Lung microvascular endothelial cell (primary cell): ENCODE measurements at regions not wholly inside any gene's neighbourhood (a gene's known extent, or its start where the extent isn't known, plus 50 kb on each side); places are given as distances from the start of the nearest gene placed in this dataset.

Experiments used
- DNase-seq, 2 donors: peaks; one replicate each; pipeline versions ENCODE4 v3.0.0 to v3.0.0-alpha.2; 2010; ENCODE audit warnings: low read depth in 2 of 2

DNA sequence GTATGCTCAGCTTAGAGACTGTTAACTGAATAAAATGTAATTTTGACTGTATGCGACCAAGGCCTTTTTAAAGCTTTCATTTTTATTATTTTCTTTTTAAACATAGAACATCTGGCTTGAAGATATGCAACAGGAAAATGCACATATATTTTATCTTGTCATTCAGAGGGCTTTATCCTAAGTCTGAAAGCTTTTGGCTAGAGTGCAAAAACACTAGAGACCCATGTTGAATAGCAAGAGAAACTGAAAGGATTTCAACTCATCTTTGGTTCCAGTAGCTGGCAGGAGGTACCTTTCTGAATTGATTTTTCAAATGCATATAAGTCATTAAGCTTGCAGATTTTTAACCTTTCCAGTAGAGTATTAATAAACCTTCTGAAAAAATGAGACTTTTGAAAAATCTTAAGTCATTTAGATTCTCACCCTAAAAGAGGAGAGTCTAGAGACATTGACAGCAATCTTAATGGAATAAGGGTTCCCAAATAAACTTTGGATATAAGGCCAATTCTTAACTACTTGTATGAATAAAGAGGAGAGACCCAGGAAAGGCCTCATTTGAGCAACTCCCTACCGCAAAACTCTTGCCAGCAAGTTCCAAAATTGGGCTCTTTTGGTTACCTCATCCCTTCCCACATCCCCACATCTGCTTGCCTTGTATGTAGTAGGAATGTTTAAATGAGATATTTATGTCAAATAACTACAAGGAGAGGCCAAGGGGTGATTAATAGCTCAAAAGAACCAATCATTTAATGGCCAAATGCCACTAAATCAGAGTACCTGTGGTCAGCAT is 454.4 kb downstream of the HTR7 start:
- no peak for DNase-seq

DNA sequence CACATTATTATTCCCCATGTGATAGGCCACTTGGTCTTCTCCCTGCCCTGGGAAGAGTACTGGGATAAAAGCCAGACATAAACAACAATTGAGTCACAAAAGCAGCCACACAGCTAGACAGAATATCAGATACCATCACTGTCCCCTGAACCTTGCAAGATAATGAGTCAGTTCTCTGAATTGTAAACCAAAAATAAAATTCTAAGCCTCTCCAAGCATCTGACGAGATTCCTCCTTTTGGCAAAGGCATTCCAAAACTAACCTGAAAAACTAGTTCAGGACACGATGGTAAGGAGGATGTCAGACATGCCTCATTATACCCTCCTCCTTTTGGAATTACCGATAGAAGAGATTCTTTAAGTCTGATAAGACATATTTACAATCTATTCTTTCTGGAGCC is 450.7 kb downstream of the HTR7 start:
- peak in 1 of 2 donors; percentile 81 for DNase-seq

DNA sequence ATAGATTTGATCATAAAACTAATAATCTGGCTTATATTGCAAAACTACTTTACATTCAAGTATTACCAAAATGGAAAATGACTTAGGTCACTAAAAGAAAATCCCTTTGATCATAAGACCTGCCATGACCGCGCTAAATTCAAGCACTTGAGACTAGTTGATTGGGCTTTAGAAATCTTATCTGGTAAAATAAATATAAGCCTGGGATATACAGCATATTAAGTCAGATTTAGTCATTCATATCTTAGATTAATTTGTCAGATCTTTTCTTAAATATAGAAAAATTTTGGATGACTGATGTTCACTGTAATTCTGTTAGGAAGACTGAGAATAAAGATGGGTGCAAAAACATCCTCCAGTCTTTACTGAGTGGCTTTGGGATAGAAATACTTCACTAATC is 450.0 kb downstream of the HTR7 start:
- DNase-seq = no peak

DNA sequence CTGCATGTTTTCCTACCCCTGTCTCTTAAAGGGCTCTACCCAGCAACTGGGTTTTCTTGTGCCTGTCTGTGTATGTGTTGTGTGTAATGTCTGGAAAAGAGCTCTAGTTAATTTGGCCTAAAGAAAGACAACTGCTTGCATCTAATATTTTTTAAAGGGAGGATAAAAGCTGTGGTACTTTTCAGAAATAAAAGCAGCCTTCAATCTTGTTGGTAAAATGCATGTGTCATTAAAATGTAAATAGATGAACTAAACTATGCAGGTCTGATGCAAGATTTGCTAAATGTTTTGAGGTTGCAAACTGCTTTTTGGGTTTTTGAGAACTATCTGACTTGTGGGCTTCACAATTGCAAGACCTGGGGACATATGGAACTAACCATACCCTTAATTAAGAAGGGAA is 445.3 kb downstream of the HTR7 start:
- no peak for DNase-seq

DNA sequence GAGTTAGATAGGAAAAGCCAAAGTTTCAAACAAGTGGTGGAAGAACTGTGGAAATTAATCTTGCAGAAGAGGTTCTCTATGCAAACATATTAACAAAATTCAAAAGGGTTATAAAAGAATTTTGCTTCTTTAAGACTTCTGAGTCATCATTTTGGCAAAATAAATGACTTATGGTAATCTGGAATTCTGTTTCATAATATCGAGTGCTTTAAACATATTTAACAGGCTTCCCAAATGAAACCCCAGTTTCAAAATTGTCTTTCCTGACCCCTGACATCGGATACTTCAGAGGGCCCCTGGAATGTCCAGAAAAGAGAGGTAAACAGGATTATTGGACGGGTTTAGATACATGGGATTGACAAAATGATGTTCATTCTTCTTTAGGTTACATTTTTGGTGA is 444.6 kb downstream of the HTR7 start:
- DNase-seq = no peak

DNA sequence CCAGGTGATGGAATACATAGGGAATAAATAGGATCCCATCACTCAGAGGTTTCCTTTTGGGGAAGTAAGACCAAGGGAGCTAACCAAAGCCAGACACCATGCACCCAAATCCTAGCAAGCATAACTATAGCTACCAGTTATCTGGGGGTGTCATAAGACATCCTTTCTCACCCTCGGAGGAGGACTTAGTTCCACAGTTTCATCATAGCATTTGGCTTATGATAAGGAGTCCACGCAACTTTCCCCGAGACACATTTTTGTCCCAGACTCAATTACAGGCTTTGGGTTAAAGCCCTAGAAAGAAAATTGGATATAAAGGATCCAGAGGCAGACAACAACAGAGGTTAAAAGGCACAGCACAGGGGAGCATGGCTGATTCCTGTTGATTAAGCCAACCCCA is 442.9 kb downstream of the HTR7 start:
- DNase-seq = no peak

DNA sequence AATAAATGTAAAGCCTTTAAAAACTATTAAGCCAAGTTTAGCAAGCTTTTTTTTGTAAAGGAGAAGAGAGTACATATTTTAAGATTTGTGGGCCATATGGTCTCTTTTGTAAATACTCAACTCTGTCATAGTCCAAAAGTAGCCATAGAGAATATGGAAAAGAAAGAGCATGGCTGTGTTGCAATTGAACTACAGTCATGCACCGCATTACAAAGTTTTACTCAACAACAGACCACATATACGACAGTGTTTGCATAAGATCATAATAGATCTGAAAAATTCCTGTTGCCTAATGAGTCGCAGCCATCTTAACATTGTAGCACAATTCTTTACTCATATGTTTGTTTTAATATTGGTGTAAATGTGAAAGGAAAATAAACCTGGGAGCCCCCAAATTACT is 440.8 kb downstream of the HTR7 start:
- DNase-seq = no peak

DNA sequence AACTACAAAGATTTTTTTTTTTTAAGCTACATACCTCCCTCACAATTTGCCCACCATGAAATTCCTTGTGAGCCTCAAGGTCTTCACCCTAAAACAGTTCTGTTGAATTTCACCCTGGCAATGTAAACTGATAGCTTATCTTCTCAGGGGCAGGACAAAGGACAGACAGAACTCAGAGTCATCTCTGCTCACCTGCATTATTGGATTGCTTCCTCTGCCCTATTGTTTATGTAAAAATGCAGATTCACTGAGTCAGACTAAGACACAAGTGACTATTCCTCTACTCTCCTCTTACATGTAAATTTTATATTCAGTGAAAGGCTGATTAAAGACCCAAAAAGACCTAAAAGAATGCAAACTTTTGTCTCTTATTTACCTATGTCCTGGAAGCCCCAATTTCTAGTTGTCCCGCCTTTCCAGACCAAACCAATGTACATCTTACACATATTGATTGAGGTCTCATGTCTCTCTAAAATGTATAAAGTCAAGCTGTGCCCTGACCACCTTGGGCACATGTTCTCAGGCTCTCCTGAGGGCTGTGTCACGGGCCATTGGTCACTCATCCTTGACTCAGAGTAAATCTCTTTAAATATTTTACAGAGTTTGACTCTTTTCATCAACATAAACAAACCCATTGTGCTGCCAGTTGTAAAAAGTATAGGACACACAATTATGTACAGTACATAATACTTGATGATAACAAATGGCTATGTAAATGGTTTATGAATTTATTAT is 440.2 kb downstream of the HTR7 start:
- no peak for DNase-seq

DNA sequence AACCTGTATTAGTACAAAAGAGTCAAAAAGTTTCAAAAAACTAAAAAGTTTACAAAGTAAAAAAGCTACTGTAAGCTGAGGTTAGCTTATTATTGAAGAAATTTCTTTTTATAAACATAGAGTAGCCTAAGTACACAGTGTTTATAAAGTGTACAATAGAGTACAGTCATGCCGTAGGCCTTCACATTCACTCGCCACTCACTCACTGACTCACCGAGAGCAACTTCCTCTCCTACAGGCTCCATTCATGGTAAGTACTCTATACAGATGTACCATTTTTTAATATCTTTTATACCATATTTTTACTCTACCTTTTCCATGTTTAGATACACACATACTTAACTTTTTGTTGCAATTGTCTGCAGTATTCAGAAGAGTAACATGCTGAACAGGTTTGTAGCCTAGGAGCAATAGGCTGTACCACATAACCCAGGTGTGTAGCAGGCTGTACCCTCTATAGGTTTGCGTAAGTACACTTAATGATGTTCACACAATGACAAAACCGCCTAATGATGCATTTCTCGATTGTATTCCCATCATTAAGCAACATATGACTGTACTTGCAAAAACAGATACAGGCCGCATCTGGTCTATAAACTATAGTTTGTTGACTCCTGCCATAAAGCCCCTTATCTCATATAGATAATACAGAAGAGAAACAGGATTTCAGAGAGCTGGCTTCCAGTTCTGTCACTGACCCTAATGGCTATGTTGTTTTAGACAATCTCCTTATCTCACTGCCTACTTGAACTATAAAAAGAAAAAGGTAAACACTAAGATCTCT is 438.8 kb downstream of the HTR7 start:
- DNase-seq = peak; percentile 11 to 94

DNA sequence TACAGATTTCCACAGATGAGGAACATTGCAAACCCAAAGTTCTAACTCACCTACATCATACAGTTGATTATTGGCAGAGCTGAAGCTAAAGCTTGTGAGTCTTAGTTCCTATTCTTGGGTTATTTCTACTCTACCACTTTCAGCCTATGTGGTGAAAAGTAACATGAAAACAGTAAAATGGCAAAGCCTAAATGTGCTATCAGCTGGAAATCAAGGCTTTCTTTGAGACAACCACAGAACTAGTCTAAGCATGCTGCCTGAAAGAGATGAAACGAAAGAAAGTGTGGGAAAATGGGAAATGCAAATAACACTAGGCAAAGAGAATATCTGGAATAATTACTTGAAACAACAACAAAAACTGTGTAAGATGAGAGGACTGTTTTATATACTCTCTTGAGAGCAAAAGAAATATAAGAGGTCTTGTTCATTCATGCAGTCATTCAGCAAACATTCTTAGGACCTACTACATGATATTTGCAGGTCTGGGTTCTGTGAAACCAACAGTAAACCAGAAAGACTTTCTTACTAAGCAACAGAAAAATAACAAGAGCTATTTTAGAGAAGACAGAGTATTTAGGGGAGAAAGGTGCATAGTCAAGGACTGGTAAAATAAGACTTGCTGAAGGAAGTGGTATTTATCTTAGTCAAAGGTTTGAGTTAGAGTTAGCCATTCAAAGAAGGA is 437.1 kb downstream of the HTR7 start:
- DNase-seq = no peak

DNA sequence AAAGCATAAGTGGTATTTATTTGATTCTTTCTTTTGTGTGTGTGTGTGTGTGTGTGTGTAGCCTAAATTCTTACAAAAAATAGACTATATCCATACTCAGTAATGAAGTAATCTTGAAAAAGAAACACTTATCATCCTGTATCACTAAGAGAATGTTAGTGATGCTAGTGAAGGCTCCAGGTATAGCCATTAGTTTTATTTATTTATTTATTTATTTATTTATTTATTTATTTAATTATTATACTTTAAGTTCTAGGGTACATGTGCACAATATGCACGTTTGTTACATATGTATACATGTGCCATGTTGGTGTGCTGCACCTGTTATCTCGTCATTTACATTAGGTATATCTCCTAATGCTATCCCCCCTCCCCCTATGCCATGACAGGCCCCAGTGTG is 436.0 kb downstream of the HTR7 start:
- no peak for DNase-seq

DNA sequence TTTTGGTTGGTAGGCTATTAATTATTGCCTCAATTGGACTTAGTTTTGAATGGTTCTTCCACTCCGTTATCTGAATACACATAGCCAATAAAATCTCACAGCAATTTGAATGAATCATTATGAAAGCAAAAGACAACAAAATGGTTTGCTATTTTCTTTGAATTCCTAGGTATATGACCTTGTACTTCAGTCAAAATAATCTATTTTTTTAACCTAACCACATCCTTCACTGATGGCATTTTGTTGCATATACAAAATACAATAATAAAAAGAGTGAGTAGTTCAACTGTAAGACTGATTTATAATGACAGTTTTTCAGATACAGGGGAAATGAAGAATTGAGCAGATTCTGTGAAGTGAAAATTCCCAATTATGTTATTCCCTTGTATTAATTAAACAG is 433.1 kb downstream of the HTR7 start:
- DNase-seq = no peak

DNA sequence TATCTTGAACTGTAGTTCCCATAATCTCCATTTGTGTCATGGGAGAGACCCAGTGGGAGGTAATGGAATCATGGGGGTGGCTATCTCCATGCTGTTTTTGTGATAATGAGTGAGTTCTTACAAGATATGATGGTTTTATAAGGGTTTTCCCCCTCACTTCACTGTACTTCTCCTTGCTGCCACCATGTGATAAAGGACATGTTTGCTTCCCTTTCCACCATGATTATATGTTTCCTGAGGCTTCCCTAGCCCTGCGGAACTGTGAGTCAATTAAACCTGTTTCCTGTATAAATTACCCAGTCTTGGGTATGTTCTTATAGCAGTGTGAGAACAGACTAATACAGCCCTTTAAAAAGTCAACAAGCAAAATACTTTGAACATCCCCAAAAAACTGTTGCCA is 427.7 kb downstream of the HTR7 start:
- DNase-seq = peak in 1 of 2 donors; percentile 78

DNA sequence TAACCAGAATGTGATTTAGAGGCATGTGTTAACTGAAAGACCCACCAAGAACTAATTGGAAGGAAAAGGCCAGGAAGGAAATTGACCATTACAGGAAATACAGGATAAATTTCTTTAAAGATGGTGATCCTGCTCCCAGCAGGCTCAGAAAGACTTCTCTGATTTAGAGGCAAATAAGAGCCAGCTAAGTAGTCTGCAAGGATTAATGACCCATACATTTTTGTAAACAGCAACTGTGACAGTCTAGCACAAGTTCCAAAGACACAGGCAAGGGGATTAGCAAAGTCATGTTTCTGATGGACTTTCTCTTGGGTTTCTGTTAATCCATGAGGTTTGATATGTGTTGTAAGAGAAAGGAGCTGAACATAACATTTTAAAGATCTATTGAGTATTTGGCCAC is 425.0 kb downstream of the HTR7 start:
- no peak for DNase-seq

DNA sequence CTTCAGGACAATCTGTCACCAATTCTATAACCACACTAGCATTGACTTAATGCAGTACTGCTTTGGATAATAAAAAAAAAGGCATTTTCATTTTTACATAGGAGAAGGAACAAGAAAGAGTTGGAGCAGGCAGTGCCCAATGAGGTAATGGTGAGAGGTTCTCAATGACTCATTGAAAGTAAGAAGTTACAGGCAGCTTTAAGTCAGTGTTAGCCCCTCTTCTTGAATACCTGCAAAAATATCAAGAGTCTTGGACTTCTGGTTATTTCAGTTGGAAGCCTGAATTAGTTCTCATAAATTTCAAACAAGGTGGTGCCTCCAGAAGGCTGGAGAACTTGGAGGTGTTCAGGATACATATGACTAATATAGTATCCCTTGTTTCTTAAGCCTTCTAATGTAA is 422.5 kb downstream of the HTR7 start:
- no peak for DNase-seq

DNA sequence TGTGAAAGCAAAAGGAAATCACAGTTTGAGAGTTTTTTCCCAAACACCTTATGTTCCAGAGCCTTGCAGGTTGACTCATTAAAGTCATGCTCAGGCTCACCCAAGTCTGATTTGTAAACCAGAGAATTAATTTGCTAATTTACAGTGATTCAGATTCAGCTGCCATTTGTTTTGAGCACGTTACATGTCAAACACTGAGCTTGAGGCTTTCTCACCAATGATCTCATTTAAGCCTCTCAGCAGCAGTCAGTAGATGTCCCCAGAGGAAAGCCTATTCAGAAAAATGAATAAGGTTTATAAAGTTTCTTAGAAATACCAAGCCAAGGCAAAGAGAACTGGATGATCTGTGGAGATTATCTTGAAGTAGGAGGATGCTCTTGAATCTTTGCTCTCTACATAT is 420.4 kb downstream of the HTR7 start:
- DNase-seq = no peak

DNA sequence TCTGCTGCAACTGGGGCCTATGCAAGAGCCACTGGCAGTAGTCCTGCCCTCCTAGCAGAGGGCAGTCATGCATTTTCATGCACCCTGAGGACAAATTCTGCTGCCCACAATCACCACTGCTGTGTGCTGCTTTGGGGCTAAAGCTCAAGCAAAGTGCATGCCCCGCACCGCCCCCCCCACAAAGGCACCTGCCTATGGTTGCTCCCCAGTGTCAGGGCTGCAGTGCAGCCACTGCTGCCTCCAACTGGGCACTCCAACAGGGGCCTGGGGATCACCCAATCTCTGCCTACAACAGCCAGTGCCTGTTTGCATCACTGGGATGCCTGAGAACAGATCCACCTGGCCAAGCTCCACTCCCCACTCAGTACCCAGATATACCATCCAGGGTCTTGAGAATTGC is 417.0 kb downstream of the HTR7 start:
- DNase-seq = no peak

DNA sequence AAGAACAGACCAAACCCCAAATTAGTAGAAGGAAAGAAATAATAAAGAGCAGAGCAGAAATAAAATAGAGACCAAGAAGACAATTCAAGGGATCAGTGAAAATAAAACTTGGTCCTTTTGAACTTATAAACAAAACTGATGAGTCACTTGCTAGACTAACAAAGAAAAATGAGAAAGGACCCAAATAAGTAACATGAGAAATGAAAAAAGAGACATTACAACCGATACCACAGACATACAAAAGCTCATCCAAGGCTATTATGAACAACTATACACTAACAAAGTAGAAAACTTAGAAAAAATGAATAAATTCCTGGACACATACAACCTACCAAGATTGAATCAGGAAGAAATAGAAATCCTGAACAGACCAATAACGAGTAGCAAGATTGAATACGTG is 414.5 kb downstream of the HTR7 start:
- DNase-seq = no peak

DNA sequence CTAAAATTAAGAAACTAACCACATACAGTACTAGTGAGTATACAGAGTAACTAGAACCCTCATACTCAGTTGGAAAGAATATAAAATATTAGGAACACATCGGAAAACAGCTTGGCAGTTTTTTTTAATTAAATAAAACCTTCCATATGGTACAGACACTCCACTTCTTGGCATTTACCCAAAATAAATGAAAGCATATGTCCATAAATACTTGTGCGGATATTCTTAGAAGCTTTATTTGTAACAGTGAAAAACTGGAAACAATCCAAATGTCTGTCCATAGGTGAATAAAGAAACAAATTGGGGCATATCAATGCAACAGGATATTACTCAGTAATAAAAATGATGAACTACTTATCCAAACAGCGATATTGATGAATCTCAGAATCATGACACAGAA is 410.0 kb downstream of the HTR7 start:
- peak in 1 of 2 donors; percentile 24 for DNase-seq

DNA sequence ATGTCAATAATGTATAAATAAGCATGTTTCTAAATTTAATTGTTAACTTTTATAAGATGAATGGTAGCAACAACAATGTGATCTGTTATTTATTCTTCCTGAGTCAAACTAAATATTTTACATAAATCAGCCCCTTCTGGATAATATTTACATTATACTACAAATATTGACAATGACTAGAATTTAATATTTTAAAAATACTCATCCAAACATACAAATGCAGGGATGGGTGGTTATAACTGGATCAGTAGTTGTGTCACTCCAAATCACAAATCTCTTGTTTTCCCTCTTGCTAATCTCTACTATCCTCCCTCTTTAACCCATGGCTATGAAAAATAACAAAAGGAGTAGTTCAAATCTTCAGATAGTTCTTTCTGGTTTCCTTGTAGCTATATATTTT is 407.0 kb downstream of the HTR7 start:
- DNase-seq = no peak

DNA sequence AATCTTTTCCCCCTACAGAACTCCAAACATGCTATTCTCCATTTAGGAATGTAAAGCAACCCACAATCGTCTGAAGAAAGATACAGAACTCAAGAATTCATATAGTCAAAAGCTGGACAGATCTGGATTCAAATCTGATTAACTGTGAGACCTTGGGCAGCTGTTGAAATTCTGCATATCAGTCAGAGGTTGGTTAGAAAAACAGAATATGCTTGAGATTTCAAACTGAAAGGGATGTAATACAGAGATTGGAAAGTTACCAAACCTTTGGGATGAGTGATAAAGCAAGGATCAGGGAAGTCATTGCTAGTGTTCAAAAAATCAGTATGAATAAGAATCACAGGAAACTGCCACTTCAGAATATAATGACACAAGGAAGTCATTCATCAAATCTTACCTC is 406.6 kb downstream of the HTR7 start:
- DNase-seq = peak; percentile 21 to 62

DNA sequence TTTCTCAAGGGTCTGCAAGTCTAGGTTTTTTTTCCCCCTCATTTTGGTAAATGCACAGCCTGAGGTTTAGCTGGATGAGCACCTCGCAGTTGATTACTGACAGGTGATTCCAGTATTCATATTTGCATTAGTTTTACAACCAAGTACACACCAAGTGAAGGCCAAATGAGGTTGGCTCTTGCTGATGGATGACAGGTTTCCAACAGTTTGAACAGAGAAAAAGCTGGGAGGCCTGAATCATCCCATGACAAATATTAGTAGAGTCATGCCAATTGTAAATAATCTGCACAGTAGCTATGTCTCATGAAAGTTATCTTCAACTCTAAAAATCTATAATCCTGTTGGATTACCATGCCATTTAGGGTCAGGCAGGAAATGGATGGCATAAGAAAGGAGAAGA is 399.8 kb downstream of the HTR7 start:
- DNase-seq = no peak
